Activated T-cell treated with anti-CD3 and anti-CD28 coated beads for 4 hours (primary cell): ENCODE measurements at regions not wholly inside any gene's neighbourhood (a gene's known extent, or its start where the extent isn't known, plus 50 kb on each side); places are given as distances from the start of the nearest gene placed in this dataset.

Source experiments
- DNase-seq: peaks from one replicate; pipeline ENCODE4 v3.0.0-alpha.2; 2020

DNA sequence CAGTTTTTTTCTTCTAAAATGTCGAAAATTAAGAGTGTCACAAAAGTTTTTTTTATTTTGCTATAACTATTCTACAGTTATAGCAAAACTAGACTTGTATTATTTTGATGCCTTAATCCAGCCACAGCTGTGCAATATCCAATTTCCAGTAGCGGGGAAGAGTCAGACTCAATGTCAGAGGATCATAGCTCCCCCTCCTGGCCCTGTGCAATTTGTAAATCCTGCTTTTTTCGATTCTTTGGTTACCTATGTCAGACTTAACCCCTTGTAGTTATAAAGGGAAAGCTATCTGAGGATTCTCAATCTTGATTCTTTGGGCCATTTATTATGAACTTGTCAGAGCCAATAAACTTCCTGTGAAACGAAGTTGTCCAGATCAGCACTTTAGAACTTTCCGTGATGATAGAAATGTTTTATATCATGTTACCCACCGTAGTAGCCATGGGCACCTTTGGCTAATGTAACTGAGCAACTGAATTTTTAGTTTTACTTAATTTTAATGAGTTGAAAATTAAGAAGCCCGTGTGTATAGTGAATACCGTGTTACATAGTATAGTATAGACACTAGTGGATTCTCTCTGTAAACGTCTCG lies 87.7 kb upstream of the PRKCQ start:
- DNase-seq = no peak

DNA sequence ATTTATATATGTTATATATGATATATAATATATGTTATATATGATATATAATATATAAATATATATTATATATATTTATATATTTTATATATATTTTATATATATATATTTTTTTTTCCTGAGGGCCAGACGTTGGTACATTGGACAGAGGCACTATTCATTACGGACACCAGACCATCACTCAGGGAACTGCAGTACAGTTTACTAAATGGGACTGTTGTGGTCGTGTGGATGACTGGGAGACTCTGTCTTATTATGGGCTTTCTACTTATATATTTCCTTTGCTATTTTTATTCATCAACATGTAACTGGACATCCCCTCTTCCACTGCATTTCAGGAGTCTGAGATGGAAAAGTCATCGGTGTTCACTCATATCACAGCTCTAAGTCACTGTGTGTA lies 87.1 kb upstream of the PRKCQ start:
- DNase-seq = no peak

DNA sequence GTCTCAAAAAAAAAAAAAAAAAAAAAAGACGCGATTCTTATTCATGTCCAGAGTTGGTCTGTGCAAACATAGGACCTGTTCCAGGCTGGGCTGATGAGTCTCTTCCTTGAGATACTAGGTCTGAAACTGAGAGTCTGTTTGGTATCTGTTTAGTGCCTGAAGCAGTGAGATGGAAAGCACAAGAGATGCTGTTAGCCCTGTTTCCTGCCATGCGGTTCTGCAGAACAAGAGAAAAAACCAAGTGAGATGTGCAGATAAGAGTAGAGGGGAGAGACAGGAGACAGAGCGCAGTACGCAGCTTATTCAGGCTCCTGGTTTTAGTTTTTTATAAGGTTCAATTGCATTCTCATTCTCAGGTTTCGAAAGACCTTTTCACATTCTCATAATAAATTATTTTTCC lies 85.8 kb upstream of the PRKCQ start:
- no peak for DNase-seq

DNA sequence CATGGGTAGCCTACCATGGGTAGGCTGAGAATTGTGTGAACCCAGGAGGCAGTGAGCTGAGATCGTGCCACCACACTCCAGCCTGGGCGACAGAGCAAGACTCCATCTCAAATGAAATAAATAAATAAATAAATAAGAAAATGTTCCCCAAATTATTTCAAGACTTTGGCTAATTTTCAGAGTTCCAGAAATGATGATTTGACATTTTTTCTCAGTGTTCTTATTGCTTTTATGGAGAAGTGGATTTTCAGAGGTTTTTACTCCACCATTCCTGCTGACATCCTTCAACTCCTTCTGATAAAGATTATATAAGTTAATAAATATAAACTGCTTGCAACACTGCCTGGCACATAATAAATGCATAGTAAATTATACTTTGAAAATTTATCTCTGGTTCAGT lies 80.4 kb upstream of the PRKCQ start:
- no peak for DNase-seq

DNA sequence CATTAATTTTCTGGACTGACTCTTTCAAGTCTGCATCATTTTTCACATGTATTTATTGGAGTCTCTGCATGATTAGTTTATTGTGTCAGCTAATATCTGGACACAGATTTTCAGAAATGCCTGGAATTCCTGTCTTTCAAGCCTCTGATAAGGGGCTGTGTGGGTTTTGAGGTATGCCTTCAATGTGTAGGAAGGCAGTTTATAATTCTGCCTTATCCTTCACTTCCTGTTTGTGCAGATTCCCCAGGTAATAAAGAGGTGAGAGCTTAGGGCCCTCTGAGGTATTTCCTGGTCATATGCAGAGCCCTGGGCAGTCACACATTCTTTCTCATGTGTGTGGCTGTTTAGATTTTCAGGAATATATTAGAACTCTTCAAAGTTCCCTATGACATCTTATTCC lies 79.4 kb upstream of the PRKCQ start:
- DNase-seq = no peak

DNA sequence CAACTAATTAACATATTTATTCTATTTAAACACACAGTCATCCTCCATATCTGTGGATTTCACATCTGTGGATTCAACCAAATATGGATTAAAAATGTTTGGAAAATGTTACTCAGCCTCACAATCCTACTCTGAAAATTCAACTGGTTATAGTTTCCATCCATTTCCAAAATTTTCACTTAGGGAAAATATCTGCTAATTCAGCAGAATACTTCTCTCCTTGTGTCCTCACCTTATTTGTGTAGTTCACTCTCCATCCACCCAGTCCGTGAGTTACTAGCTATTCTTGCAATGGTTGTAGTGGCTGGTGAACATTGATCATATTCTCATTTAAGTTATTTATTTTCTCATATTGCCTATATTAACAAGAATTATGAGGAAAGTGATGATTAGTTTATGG lies 77.6 kb upstream of the PRKCQ start:
- no peak for DNase-seq

DNA sequence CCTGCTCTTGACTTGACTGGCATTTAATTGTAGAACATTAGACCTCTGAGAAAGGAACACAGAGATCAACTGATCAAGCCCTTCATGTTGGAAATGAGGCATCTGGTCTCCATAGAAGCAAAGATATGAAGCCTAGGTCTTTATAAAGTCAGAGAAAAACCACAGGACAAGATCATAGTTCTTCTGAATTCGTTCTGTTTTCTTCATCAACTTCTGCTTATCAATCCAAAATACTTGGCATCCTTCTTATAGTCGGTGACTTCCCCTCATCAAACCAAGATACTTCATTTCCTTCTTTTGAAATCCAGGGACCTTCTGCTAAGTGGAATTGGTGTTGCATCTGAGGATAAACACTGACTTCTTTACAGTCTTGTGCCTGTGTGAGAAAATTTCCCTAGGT lies 77.1 kb upstream of the PRKCQ start:
- no peak for DNase-seq

DNA sequence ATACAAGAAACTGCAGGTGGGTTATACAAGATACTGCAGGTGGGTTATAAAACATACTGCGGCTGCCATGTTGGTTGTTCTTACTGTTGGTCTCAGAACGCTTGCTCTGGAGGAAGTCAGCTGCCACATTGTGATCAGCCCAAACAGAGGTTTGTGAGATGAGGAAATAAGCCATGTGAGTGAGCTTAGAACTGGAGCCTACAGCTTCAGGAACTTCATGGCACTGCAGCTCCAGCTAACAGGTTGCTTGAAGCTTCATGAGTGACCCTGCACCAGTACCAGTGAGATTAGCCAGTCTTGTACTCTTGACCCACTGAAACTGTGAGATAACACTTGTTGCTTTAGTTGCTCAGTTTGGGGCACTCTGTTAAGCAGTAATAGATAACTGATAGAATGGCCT lies 74.5 kb upstream of the PRKCQ start:
- no peak for DNase-seq

DNA sequence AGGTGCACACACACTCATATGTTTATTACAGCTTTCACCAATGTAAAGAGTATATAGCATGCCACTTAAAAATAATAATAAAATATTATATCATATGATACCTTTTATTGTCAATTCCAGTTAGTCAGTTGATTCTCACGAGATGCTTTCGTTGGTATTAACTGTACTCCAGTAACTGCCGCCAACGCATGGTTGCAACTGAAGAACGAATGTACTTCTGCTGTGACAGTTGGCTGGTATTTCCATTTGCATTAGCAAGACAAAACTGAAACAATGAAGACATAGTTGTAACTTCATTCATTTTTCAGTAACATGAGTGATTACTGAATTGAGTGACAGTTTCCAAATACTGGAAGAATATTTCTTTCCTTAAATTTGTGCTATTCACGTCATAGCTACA lies 70.5 kb upstream of the PRKCQ start:
- DNase-seq = no peak

DNA sequence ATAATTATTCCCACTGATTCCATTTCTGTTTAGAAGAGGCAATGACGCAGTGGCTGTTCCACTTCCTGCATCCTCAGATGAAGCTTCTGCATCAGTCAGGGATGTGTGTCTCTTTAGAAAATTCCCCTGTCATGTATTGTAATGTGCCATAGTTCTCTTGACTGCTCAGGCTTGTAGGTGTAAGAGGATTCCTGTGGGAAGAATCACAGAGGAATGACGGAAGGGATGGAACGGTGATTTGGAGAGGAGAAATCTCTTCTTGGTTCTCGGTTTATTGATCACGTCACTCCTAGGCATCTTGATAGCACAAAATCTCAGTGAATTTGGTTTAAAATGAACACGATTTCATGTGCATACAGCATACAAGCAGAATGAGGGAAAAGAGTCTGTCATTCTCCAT lies 69.8 kb upstream of the PRKCQ start:
- no peak for DNase-seq

DNA sequence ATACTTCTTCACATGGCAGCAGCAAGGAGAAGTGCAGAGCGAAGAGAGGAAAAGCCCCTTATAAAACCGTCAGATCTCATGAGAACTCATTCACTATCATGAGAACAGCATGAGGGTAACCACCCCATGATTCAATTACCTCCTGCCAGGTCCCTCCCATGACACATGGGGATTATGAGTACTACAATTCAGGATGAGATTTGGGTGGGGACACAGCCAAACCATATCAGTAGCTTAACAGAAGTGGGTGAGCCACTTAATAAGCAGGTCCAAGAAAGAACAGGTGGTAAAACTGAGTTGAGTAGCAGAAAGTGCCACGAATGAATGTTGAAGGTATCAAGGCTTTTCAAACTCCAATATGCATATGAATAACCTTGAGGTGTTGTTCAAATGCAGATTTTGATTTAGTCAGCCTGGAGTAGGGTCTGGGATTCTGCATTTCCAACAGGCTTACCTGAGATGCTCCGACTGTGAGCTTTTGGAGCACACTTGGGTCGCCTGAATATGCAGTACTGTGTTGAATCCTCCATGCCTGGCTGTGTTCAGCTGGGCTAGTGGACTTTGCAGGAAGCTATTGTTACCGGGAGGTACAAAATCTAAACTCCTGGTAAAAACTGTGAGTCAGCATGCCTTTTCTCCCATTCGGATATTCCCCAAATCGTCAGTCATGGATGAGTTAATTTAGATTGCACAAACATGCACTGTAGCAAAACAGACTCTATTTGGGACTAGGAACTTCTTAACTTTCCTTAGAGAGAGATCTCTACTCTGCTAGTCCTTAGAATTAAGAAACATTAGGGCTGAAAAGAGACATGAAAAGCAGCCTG lies 69.0 kb upstream of the PRKCQ start:
- no peak for DNase-seq

DNA sequence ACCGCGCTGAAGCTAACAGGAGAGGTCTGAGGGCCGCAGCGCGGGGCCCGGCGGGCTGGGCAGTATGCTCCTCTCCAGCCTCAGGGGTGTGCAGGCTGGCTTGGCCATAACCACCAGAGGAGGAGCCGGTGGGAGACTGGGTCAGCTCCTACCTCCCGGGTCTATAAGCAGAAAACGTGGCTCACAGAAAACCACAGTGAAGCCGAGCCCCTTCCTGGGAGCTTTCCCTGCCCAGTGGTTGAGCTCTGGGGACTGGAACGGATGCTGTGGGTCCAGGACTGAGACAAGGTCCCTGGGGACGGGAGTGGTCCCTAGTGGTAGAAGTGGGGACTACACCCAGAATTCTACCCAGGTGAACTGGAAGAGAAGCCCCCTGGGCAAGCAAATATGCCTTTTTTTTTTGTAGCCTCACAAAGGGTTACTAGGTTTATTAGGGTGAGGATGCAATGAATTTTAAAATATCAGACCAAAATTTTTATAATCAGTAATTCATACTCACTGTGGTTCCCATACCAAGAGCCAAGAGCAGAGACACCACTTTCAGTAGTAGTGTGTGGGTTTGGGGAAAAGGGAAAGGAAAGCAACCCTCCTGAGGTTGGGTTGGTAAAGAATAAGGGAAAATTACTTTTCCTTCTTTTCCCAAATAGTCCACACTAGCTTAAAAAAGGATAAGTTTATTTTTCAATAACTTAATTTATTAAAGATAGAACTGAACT lies 67.9 kb upstream of the PRKCQ start:
- DNase-seq = peak; percentile 71

DNA sequence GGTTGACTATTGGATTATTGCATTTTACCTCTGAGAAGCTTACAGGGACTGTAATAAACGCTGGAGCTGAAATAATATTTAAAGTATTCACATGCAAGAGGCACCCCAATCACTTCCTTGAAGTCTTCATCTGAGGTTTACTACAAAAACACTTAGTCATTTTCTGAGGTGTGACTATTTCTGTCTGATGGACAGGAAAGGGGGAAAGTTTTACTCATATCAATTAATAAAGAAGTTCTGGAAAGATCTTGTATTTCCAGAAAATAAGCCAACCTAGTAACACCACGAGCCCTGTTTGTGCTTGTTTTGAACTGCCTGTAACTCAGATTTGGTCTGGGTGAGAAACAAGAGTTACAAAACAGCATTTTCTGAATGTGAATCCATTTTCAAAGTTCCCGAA lies 63.9 kb upstream of the PRKCQ start:
- no peak for DNase-seq

DNA sequence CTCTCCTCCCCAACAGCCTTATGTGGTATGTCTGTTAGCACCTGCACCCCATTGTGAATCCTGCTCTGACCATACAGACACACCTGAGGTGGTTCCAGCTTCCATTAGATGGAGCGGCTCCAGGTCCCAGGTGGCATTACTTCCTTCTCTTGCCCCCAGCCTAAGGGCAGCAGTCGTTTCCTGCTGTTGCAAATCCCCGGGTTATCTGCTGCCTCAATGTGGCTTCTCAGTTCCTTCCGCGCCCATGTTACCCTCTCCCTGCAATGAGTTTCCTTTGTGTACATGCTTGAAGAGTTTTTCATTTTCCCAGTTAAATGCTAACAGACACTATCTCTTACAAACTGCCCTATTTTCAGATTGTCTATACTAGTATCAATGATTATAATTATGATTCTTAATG lies 62.8 kb upstream of the PRKCQ start:
- DNase-seq = no peak

DNA sequence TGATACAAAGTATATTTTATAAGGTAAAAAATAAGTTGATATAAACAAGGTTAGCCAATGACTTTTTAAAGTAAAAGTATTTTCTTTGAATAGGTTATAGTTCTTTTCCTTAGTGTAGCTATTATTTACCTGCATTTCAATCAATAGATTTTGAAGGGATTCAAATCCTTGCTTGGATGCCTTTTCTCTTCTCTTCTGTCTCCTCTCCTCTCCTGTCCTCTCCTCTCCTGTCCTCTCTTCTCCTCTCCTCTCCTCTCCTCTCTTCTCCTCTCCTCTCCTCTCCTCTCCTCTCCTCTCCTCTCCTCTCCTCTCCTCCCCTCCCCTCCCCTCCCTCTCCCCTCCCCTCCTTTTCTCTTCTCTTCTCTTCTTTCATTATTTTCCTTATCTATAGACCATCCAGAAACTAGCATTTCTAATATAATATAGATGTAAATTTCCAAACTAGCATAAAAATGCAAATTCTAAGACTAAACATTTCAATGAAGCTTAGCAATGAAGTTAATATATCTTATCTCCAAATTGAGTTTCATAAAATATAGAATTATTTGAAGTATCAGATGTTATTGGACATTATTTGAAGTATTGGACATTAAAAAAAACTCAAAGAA lies 60.5 kb upstream of the PRKCQ start:
- DNase-seq = no peak

DNA sequence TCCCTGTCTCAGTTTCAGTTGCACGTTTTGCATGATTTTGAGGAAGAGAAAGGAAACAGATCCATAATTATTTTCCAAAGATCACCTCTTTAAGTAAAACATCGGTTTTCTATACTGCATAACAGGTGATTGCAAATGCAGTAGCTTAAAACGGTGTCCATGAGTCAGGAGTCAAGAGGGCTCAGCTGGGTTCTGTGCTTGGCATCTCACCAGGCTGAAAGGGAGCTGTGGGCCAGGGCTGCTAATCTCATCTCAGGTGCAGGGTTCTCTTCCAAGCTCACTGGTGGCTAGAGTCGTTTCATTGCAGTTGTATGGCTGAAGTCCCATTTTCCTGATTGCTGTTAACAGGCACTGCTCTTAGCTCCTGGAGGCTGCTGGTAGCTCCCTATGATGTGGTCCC lies 57.0 kb upstream of the PRKCQ start:
- DNase-seq = no peak

DNA sequence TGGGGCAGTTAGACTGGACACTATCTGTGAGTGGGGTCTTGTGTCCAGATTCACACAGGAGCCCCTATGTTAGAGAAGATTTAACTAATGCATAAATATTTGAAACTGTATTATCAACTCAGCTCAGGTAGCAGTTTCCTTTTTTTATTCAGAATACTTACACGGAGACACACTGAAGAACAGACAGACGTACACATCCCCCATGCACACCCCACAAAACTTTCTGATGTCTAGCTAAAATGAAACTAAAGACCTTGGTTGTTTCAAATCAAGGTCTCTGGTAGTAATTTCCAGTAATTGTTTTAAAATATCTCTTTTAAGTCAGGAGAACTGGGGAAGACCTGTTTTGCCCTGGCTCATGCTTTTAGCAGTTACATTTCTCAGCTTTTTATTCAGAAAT lies 55.7 kb upstream of the PRKCQ start:
- no peak for DNase-seq
